ENCODE measurements at regions not wholly inside any gene's neighbourhood (a gene's known extent, or its start where the extent isn't known, plus 50 kb on each side); places are given as distances from the start of the nearest gene placed in this dataset.

DNA sequence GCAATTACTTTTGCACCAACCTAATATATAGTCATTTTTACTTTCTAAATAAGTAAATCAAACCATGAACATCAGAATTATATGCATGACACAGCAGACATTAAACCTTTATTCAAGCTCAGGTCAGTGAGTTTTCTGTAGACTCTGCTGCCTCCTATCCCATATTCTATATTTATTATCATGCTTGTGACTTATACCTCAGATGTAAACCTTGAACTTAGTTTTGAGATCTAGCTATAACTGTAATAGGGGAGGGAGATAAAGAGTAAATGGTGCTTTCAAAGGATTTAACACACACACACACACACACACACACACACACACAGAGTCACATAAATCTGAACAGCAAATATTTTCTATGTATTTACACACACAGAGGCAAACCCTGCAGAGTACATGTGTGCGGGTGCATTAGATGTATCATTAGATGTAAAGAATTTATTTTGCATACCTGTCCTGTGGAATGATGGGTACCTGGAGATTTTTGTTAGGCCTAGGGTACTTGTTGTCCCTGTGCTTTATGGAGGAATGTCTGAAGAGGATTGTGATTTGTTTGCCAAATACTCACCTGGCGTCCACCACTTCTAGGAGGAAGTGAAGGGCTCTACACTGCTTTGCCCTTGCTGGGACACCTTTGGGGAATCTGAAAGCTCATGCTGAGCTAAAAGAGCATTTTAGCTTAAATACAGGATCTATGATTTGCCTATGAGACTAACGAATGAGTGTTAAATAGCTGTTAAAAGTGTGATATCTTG lies 521.9 kb downstream of the KLF5 start:
- DNase-seq, result no peak
- ATAC-seq, result no peak
- Mint-ChIP-seq H3K4me3 (no peak overlapping the region), H3K27me3 (peaks cover 8% of the 10 kb centered on the region), H3K4me1 (peaks cover 2% of the 10 kb centered on the region), H3K36me3 (ENCODE audit: low read depth) (no peaks in the 10 kb centered on the region), H3K27ac (no peak overlapping the region)
- H3K9me3 ChIP-seq (ENCODE audit: control insufficient read depth, low read length, poor library complexity, severe bottlenecking), result no peaks in the 10 kb centered on the region

DNA sequence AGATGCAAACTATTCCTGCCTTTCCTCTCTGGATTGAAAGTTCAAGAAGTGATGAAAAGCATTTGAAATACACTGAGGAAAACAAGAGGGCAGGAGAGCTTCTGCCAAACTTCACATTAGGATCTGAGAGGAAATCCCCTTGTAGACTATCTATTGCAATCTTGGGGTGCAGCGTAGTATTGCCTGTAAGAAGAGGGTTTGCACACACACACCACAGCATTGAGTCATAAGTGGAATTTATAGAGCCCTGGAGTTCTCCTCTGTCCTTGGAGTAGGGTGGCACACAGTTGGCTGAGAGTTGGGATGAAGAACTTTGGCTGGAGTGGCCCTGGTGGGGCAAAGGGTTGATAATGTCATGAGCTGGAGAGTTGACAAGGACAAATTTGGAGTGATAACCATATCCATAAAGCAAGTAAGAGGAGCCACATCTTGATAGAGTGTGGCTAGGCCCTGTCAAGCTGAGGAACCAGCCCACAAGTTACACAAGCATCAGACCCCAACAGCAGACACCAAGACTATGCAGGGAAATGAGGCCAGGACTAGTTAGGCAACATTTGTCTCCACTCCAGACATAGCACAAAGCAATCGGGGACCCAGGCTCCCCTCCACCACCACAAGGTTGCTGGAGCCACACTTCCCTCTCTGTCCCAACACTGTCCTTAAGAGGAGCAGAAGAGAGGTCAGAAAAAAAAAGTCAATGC lies 520.9 kb downstream of the KLF5 start:
- H3K4me1 Mint-ChIP-seq, result peaks cover 2% of the 10 kb centered on the region
- H3K9me3 ChIP-seq (ENCODE audit: control insufficient read depth, low read length, poor library complexity, severe bottlenecking), result no peaks in the 10 kb centered on the region
- H3K36me3 Mint-ChIP-seq (ENCODE audit: low read depth), result no peaks in the 10 kb centered on the region
- no peak overlapping the region for H3K4me3 Mint-ChIP-seq
- ATAC-seq (no peak), DNase-seq (no peak)
- H3K27ac Mint-ChIP-seq, result no peak overlapping the region
- peaks cover 8% of the 10 kb centered on the region for H3K27me3 Mint-ChIP-seq

DNA sequence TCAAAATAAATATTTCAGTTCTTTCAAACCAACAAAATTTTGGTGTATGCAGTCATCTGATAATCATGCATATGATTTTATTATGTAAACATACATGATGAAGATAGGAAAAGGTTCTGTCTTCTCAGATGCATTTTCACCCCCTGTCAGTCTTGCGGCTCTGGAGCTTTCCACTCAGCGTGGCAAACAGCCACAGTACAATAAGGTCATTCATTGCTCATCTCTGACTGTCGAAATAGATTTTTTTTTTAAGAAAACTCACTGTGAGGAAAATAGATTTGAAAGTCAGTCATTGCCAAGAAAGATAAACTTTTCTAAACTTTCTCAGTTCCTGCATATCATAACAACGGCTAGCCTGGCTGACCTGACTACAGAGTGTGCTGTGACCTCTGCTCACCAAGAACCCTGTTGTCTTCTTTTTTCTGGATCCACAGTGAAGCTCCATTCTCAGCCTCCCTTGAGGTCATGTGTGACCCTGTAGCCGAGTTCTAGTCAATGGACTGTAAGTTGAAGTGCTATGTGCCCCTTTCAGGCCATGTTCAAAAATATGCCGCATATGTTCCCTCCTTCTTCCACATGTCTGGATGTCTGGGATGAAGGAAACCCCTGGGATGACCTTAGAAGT lies 519.6 kb downstream of the KLF5 start:
- no peaks in the 10 kb centered on the region for H3K9me3 ChIP-seq (ENCODE audit: control insufficient read depth, low read length, poor library complexity, severe bottlenecking)
- DNase-seq (no peak), ATAC-seq (no peak)
- peaks cover 5% of the 10 kb centered on the region for H3K27me3 Mint-ChIP-seq
- no peaks in the 10 kb centered on the region for H3K4me1 Mint-ChIP-seq
- no peaks in the 10 kb centered on the region for H3K36me3 Mint-ChIP-seq (ENCODE audit: low read depth)
- H3K4me3 Mint-ChIP-seq, result no peak overlapping the region
- H3K27ac Mint-ChIP-seq, result no peak overlapping the region

DNA sequence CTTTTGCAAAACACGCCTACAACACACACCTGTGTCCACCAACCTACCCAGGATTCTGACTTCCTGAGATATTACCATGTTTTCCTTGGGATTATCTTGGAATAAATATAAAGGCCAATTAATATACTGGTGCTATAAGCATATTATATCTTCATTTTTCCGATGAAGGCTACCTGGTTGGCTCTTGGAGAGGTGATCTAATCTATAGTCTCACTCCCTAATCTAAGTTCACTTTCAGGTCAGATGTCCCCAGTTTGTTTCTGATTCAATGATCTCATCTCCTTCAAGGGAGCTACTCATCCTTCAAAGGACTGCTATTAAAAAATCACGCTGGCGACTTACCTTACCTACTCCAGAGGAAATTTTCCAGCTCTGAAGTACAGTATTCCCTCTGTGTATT lies 517.5 kb downstream of the KLF5 start:
- H3K4me3 Mint-ChIP-seq, result no peak overlapping the region
- H3K27ac Mint-ChIP-seq, result no peak overlapping the region

DNA sequence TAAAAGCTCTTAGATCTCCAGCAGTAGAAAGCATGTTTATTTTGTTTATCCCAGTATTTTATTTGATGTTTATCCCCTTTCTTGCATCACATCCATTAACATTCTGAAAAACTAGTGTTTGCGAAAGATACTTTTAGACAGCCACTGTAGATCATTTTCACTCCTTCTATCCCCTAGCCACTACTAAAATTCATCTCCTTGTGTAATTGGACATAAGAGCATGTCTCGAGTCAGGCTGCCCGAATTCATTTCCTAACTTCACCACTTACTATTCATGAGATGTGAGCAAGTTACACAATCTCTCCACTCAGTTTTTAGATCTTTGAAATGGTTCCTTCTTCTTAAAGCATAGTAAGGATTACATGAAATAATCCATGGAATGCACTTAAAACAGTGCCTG lies 514.0 kb downstream of the KLF5 start:
- DNase-seq (no peak), ATAC-seq (no peak)
- Mint-ChIP-seq H3K4me3 (no peak overlapping the region), H3K27ac (no peak overlapping the region), H3K4me1 (no peaks in the 10 kb centered on the region), H3K27me3 (no peaks in the 10 kb centered on the region), H3K36me3 (ENCODE audit: low read depth) (no peaks in the 10 kb centered on the region)
- no peaks in the 10 kb centered on the region for H3K9me3 ChIP-seq (ENCODE audit: control insufficient read depth, low read length, poor library complexity, severe bottlenecking)

More for the DNA sequence above, 517.5 kb downstream of the KLF5 start:
- no peaks in the 10 kb centered on the region for H3K27me3 Mint-ChIP-seq
- no peak for DNase-seq
- H3K36me3 Mint-ChIP-seq (ENCODE audit: low read depth), result no peaks in the 10 kb centered on the region
- ATAC-seq, result no peak
- H3K9me3 ChIP-seq (ENCODE audit: control insufficient read depth, low read length, poor library complexity, severe bottlenecking), result no peaks in the 10 kb centered on the region
- H3K4me1 Mint-ChIP-seq, result no peaks in the 10 kb centered on the region

DNA sequence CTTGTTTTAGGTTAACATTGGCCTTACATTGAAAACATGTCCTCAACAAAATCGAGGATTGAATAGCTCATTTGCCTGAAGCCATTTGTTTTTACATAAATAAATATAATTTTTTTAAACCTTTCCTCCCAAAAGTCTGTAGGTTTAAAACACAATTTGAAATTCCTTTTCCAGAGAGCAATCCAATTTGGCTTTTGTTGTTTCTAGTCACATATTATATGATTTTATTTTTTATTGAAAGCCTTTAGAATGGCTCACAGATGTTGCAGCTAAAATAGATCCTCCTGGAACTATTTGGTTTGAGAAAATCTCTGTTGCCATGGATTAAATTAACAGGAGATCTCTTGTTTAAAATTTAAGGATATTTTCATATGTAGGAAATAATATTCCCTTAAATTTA lies 512.6 kb downstream of the KLF5 start:
- Mint-ChIP-seq H3K4me1 (no peaks in the 10 kb centered on the region), H3K27ac (no peak overlapping the region), H3K27me3 (no peaks in the 10 kb centered on the region), H3K4me3 (no peak overlapping the region), H3K36me3 (ENCODE audit: low read depth) (no peaks in the 10 kb centered on the region)
- ATAC-seq (no peak), DNase-seq (no peak)
- no peaks in the 10 kb centered on the region for H3K9me3 ChIP-seq (ENCODE audit: control insufficient read depth, low read length, poor library complexity, severe bottlenecking)

DNA sequence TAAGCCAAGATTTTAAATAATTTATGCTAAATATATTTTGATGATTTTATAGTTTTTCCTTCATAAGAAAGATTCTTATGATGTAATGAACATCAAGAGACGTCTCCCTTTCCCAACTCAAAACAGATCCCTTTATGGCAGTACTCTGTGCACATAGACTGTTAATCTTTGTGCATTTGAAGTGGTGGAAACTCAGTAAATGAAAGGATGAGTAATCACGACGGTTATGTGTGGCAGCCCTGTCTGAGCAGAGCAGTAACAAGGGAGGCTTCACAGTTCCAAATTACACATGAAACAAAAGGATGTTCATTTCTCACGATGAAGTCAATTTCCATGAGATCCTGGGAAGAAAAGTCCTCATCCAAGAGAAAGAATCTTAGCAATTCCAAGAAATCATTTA lies 498.1 kb downstream of the KLF5 start:
- no peaks in the 10 kb centered on the region for H3K9me3 ChIP-seq (ENCODE audit: control insufficient read depth, low read length, poor library complexity, severe bottlenecking)
- Mint-ChIP-seq H3K4me1 (no peaks in the 10 kb centered on the region), H3K27me3 (peaks cover 3% of the 10 kb centered on the region), H3K4me3 (no peak overlapping the region), H3K27ac (no peak overlapping the region), H3K36me3 (ENCODE audit: low read depth) (no peaks in the 10 kb centered on the region)
- ATAC-seq (no peak), DNase-seq (no peak)

DNA sequence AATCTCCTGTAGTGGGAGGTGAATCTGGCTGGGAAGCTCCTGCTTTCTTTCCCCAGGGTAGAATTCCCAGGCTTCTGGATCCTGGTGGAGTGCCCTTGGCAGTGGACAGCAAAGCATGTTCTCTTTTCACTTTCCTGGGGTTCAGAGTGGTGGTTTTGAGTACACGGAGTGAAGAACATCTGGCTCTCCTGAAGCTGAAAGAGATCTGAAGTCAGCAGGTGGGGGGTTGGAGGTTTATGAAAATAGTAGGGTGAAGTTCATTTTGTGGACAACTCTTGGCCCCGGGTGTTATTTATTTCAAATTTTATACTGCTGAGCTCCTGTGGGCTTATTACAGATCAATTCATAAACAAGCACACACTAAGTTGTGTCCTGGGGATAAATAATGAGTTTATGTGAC lies 497.3 kb downstream of the KLF5 start:
- Mint-ChIP-seq H3K27me3 (peaks cover 11% of the 10 kb centered on the region), H3K4me3 (no peak overlapping the region), H3K4me1 (no peaks in the 10 kb centered on the region), H3K27ac (no peak overlapping the region), H3K36me3 (ENCODE audit: low read depth) (no peaks in the 10 kb centered on the region)
- no peak for DNase-seq
- no peak for ATAC-seq
- H3K9me3 ChIP-seq (ENCODE audit: control insufficient read depth, low read length, poor library complexity, severe bottlenecking), result no peaks in the 10 kb centered on the region

DNA sequence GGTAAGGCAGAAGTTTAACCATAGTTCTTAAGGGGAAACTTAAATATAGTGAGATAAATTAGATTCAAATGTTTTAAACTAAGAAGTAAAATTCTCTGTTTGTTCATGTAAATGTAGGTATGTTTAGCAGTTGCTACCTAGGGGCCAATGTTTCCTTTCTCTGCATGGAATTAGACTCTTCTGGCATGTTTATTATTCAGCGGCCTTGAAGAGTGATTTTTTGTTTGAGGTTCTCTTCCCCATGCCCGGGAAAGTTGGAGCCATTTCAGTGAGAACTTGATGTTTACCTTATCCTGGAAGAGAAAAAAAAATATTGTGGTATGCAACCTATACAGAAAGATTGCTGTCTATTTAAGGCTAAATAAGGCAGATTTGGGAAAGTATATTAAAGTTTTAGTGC lies 492.9 kb downstream of the KLF5 start:
- H3K9me3 ChIP-seq (ENCODE audit: control insufficient read depth, low read length, poor library complexity, severe bottlenecking), result no peaks in the 10 kb centered on the region
- Mint-ChIP-seq H3K27ac (no peak overlapping the region), H3K4me3 (no peak overlapping the region), H3K27me3 (peaks cover 18% of the 10 kb centered on the region), H3K36me3 (ENCODE audit: low read depth) (no peaks in the 10 kb centered on the region), H3K4me1 (no peaks in the 10 kb centered on the region)
- ATAC-seq, result no peak
- no peak for DNase-seq

DNA sequence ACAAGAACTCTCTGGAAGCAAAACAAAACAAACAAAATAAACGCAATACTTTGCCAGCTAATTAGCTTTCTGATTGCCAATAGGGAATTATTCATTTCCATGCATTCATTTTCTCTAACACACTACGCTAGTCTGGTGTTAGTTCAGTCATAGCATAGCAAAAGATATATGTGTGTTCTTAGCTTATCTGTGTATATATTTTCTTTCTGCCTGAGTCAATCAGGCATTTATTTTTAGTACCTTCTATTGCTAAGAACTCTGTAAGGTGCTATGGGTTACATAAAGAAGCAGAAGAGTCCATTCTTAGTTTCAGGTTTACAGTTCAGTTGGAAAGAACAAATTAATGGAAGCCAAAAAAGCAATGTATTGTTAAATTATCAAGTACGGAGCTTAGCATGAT lies 490.9 kb downstream of the KLF5 start:
- H3K4me1 Mint-ChIP-seq, result no peaks in the 10 kb centered on the region
- H3K4me3 Mint-ChIP-seq, result no peak overlapping the region
- H3K27ac Mint-ChIP-seq, result no peak overlapping the region
- no peaks in the 10 kb centered on the region for H3K9me3 ChIP-seq (ENCODE audit: control insufficient read depth, low read length, poor library complexity, severe bottlenecking)
- ATAC-seq, result no peak
- no peaks in the 10 kb centered on the region for H3K36me3 Mint-ChIP-seq (ENCODE audit: low read depth)
- DNase-seq, result no peak
- H3K27me3 Mint-ChIP-seq, result peaks cover 22% of the 10 kb centered on the region

DNA sequence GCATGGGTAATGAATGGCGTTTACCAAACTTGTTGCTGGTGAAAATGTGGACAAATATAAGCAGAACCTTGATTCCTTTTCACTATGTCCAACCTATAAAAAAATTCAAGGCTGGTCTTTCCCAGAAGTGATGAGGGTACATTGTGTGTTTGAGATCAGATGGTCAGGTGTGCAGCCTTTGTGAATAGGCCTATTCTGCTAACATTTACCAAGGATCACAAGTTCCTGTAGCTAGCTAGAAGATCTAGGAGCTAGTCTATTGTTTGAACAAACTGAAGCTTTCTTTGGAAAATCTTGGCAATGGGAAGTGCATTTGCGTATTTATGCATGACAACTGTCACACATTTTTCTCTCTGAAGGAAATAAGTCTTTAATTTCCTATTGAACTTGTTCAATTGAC lies 489.6 kb downstream of the KLF5 start:
- DNase-seq (no peak), ATAC-seq (no peak)
- Mint-ChIP-seq H3K4me1 (no peaks in the 10 kb centered on the region), H3K27ac (no peak overlapping the region), H3K36me3 (ENCODE audit: low read depth) (no peaks in the 10 kb centered on the region), H3K4me3 (no peak overlapping the region), H3K27me3 (peaks cover 22% of the 10 kb centered on the region)
- H3K9me3 ChIP-seq (ENCODE audit: control insufficient read depth, low read length, poor library complexity, severe bottlenecking), result no peaks in the 10 kb centered on the region

DNA sequence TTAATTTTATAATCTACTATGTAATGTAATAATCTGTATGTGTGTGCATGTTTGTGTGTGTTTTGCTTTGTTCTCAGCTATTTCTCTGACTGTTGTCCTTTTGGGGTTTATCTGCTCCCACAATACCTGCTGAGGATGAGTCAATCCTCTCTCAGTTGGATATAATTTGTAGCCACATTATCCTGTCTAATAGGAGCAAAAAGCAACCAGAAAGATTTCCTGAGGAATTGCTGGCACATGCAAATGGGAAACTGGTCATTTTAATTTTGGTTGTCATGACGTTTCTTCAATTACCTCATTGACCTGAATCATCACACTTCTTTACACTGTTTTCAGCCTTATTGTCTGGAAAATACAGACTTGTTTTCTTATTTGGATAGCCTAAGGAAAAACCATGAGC lies 488.4 kb downstream of the KLF5 start:
- no peaks in the 10 kb centered on the region for H3K4me1 Mint-ChIP-seq
- ATAC-seq (no peak), DNase-seq (no peak)
- no peak overlapping the region for H3K27ac Mint-ChIP-seq
- H3K9me3 ChIP-seq (ENCODE audit: control insufficient read depth, low read length, poor library complexity, severe bottlenecking), result no peaks in the 10 kb centered on the region
- H3K27me3 Mint-ChIP-seq, result peaks cover 22% of the 10 kb centered on the region
- no peak overlapping the region for H3K4me3 Mint-ChIP-seq
- H3K36me3 Mint-ChIP-seq (ENCODE audit: low read depth), result no peaks in the 10 kb centered on the region

DNA sequence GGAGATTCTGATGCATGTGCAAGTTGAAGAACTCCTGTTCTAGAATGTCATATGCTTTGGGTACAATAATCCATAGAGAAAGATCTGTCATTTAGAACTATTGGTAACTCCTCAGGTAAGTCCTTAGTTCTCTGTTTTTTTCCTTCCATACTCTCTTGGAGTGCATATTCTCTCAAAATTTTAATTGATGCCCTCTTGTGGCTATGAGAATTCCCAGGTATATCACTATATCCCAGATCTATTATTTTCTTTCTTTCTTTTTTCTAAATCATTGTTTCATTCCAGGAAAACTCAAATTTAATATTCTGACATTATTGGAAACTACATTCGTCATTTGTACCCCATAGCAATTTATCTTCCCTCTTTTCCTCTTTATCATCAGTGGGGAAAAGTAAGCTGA lies 485.4 kb downstream of the KLF5 start:
- H3K9me3 ChIP-seq (ENCODE audit: control insufficient read depth, low read length, poor library complexity, severe bottlenecking), result no peaks in the 10 kb centered on the region
- ATAC-seq (no peak), DNase-seq (no peak)
- H3K4me1 Mint-ChIP-seq, result no peaks in the 10 kb centered on the region
- H3K4me3 Mint-ChIP-seq, result no peak overlapping the region
- H3K27ac Mint-ChIP-seq, result no peak overlapping the region
- H3K36me3 Mint-ChIP-seq (ENCODE audit: low read depth), result no peaks in the 10 kb centered on the region
- H3K27me3 Mint-ChIP-seq, result peaks cover 5% of the 10 kb centered on the region

DNA sequence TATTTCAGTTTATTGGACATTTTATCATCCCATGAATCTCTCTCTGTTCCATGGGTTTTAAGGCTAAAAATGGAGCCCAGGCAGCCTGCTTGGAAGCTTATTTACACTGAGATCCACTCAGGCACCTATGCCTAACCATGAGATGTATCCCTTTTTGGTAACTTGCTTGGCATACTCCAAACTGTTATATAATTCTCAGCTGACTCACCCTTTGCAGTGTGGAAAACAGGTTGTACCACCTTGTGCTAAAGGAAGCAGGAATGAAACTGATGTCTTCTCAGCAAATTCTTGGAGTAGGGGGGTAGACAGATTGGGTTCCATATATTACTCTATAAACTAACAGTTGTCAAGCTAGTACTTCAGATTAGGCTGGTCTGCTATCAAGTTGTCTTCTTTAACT lies 483.6 kb downstream of the KLF5 start:
- peaks cover 5% of the 10 kb centered on the region for H3K27me3 Mint-ChIP-seq
- H3K36me3 Mint-ChIP-seq (ENCODE audit: low read depth), result no peaks in the 10 kb centered on the region
- H3K4me3 Mint-ChIP-seq, result no peak overlapping the region
- DNase-seq, result no peak
- no peaks in the 10 kb centered on the region for H3K4me1 Mint-ChIP-seq
- ATAC-seq, result no peak
- H3K27ac Mint-ChIP-seq, result no peak overlapping the region
- no peaks in the 10 kb centered on the region for H3K9me3 ChIP-seq (ENCODE audit: control insufficient read depth, low read length, poor library complexity, severe bottlenecking)

All from T-helper 17 cell (primary cell).